GM21723 (cell line): ENCODE measurements at regions not wholly inside any gene's neighbourhood (a gene's known extent, or its start where the extent isn't known, plus 50 kb on each side); places are given as distances from the start of the nearest gene placed in this dataset.

Experiments
- ATAC-seq: cut with Tn5 transposase; IDR thresholded peaks from one replicate; pipeline ENCODE4 v1.9.1; 2021; ENCODE audit warnings: mild to moderate bottlenecking, moderate library complexity; ENCODE audit not compliant: unreplicated experiment

- ATAC-seq, result no peak
Observed at GRCh38 chr2:111629983-111630382, 254.0 kb downstream of the ANAPC1 start.

DNA sequence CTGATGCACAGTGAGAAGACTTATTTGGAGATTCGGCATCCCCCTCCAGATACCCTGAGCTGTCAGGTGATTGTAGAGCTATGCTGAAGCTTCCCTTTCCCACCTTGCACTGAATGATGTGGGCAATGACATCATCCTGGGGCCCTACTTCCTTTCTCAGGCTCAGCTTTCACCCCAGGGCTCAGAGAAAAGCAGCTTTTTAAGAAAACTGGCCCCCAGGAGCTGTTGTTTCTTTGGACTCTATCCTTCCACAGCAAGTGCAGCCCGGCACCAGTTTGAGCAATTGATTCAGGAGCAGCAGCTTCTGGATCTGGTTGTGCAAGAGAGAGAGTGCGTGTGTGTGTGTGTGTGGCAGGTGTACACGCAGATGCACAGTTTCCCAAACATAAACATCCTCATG is 251.3 kb downstream of the ANAPC1 start:
- ATAC-seq, result no peak

GRCh38 chr2:111633189-111633588 is 250.8 kb downstream of the ANAPC1 start:
- no peak for ATAC-seq

GRCh38 chr2:111633643-111634042 is 250.3 kb downstream of the ANAPC1 start:
- ATAC-seq, result no peak

DNA sequence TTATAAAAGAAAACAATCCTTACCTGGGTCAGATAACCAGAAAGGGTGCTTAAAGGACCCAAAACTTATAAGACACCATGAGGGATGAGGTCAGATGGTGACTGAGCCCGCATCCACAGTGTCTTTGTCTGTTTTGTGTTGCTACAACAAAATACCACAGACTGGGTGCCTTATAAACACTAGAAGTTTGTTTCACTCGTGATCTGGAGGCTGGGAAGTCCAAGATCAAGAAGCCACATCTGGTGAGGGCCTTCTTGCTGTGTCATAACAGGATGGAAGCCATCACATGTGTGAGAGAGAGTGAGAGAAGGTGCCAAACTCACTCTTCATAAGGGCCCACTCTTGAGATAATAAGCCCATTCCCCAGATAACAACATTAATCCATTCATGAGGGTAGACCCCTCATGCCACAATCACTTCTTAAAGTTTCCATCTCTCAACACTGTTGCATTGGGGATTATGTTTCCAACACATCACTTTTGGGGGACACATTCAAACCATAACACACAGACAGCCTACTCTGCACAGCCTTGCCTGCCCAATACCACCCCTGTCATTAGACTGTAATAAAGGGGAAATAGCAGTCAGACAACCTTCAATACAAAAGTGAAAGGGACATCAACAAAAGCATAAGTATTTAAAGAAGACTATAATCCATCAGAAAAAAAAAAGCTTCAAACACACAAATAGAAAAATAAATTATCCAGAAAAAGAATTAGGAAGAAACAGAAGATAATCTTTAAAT is 249.8 kb downstream of the ANAPC1 start:
- no peak for ATAC-seq

DNA sequence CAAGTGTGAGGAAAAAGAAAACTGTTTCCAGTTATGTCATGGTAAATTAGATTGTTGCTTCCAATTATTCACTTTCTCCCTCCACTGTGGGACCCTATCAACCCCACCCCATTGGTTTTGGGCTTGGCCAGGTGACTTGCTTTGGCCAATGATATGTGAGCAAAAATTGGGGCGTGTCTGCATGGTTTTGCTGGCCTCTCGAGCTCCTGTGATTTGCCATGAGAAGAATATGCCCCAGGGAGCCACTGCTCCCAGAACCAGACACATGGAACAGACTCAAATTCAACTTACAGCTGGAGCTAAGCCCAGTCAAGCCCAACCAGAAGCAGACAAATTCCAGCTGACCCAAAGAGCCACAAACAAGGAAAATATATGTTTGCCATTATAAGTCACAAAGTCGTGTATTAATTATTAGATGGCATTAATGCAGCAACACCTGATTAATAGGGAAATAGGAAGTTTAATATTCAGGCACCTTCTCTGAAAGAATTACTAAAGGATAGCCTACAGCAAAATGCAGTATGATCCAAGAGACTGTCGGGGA is 248.9 kb downstream of the ANAPC1 start:
- ATAC-seq, result no peak

- no peak for ATAC-seq
Observed at GRCh38 chr2:111636905-111637304, 247.1 kb downstream of the ANAPC1 start.

- ATAC-seq, result no peak
Observed at GRCh38 chr2:111638274-111638877, 245.6 kb downstream of the ANAPC1 start.

DNA sequence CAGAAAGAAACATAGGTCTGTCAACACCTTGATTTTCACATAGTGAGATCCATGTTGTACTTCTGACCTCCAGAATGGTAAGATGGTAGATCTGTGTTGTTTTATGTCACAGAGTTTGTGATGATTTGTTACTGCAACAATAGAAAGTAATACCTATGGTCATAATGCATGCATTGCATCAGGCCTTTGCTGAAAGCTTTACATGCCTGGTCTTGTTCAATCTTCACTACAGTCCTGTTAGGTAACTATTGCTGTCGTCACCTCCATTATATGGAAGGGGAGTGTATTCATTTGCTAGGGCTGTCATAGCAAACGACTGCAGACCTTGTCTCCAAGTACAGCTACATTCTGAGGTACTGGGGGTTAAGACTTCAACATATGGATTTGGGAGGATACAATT is 243.5 kb downstream of the ANAPC1 start:
- ATAC-seq, result no peak

- no peak for ATAC-seq
Observed at GRCh38 chr2:111642586-111643327, 241.2 kb downstream of the ANAPC1 start.

GRCh38 chr2:111643759-111644158 is 240.2 kb downstream of the ANAPC1 start:
- ATAC-seq, result no peak

DNA sequence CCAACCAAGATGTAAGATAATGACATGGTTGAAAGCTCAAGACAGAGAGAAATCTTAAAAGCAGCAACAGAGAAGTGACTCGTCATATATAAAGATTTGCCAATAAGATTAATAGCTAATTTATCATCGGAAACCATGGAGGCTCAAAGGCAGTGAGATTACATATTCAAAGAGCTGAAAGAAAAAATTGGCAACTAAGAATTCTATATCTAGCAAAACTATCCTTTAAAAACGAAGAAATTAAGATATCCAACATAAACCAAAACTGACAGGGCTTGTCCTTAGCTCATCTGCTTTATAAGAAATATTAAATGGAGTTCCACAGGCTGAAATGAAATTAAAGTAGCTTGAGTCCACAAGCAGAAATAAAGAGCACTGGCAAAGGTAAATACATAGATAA is 236.6 kb downstream of the ANAPC1 start:
- ATAC-seq, result no peak

DNA sequence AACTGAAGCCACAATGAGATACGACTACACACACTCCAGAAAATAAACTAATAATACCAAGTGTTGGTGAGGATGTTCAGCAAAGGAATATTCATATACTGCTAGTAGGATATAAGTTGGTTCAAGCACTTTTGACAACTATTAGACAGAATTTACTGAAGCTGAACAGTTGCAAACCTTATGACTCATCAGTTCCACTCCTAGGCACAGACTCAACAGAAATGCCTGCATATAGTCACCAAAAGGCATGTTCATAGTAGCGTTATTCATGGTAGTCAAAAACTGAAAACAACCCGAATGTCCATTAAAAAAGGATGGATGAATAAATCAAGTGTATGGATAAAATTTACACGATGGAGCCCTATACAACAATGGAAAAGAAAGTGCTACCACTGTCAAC is 232.0 kb downstream of the ANAPC1 start:
- ATAC-seq, result no peak

GRCh38 chr2:111652681-111653080 is 231.3 kb downstream of the ANAPC1 start:
- ATAC-seq, result no peak

GRCh38 chr2:111653103-111653624 is 230.8 kb downstream of the ANAPC1 start:
- ATAC-seq, result no peak

- no peak for ATAC-seq
Observed at GRCh38 chr2:111653913-111654312, 230.1 kb downstream of the ANAPC1 start.

DNA sequence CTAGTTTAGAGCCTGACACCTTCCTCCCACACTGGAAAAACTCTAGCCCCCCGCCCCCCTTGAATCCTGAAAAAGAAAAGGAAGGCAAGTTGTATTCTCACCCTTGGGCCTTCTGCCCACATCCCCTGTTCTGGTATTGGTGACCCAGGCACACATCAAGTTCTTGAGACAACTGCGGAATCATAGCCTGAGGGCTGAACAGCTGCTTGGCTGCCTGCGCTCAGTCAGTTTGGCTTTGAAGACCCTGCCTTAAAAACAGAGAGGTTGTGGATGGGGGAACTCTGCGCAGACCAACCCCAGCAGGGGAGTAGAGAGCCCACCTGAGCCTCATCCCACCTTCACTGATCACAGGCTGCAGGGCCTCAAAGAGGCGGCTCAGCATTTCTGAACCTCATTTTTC is 229.2 kb downstream of the ANAPC1 start:
- no peak for ATAC-seq

GRCh38 chr2:111656436-111656835 is 227.6 kb downstream of the ANAPC1 start:
- no peak for ATAC-seq

- no peak for ATAC-seq
Observed at GRCh38 chr2:111656894-111657293, 227.1 kb downstream of the ANAPC1 start.

- ATAC-seq, result no peak
Observed at GRCh38 chr2:111657351-111657975, 226.5 kb downstream of the ANAPC1 start.
